MV-4-11 (cell line): ENCODE measurements at regions not wholly inside any gene's neighbourhood (a gene's known extent, or its start where the extent isn't known, plus 50 kb on each side); places are given as distances from the start of the nearest gene placed in this dataset.

Source experiments
- DNase-seq: peaks from one replicate; lab custom pipeline; 2025; lab: John Stamatoyannopoulos, UW

DNA sequence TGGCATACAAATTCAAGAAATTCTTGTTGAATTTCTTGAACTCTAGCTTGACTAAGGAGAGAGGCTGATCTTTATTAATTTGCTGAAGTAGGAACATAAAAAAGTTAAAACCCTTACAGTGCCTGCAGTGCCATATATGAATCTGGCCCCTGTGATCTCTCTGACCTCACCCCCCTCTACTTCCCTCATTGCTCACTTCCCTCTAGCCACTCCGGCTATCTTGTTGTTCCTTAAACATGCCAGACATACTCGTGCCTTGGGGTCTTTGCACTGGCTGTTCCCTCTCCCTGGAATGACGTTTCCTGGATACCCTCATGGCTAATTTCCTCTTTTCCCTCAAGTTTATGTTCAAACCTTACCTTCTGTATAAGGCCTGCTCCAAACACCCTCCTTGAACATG, 246.3 kb upstream of the SIX2 start:
- peak; percentile 56 for DNase-seq

- no peak for DNase-seq
Measured at GRCh38 chr2:45254025-45254424, 244.8 kb upstream of the SIX2 start.

GRCh38 chr2:45253151-45253550, 243.9 kb upstream of the SIX2 start:
- no peak for DNase-seq

DNA sequence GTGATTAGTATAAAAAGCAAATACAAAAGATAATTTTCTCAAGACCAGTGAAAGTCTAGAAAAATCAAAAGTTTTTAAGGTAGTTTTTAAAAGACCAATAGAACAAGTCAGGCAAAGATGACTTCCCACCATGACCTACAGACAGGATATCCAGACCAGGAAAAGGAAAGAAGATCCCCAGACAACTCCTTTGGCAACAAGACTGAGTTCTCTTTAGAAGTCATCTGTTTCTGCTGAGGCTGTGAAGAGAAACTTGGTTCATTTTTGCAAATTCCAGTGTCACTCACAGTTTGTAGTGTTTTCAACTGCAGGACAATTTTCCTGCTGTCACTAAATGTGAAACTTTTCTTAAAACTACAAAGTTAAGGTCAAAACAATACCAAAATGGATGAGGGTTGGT, 240.9 kb upstream of the SIX2 start:
- no peak for DNase-seq

GRCh38 chr2:45248214-45248613, 239.0 kb upstream of the SIX2 start:
- DNase-seq, result no peak

GRCh38 chr2:45244928-45245327, 235.7 kb upstream of the SIX2 start:
- DNase-seq, result no peak

DNA sequence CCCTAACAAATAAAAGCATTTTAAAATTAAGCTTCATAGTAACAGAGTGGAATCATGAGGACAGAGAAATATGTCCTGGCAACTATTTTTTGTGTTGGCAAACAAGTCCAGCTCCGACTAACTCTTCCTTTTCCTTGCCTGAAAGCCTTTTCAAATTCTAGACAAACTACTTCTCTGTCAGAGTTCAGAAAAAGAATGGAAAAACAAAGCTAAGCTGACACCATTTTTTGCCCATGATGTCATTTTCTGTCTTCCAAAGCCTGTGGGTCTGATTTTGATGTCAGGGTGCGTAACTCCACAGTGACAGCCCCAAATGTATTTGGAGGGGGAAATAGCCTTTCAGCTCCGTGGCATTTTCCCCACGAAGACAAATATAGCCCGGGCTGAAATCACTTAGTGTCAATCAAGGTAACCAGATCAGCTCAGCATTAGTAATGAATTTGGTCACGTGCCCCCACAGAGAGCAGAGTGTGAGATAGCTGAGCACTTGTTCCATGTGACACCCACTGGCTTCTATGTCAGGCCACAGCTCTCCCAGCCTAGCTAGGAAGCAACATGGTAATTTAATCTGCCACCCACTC, 233.0 kb upstream of the SIX2 start:
- DNase-seq, result peak; percentile 8

DNA sequence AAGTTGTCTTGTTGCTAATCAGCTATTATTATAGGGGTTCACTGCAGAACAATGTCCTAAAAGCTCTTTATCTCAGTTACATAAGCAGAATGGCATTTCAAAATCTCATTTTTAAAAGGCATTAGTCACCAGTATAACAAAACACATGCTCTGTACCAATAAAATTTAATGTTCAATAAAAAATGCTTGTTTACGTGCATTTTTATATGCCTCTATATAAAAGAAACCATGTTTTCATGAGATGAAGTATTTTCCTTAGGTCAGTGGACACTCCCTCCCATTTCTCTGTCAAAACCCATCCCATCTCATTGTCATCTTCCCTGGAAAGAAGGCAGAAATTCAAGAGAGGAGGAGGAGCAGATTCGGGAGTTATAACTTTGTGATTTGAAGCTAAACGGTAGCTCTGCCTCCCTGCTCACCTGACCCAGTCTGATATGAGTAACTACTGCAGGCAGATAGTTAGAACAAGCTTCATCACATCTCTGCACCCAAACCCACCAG, 231.9 kb upstream of the SIX2 start:
- no peak for DNase-seq

- peak; percentile 85 for DNase-seq
Measured at GRCh38 chr2:45237850-45238542, 228.7 kb upstream of the SIX2 start.

- no peak for DNase-seq
Measured at GRCh38 chr2:45237128-45237527, 227.9 kb upstream of the SIX2 start.

GRCh38 chr2:45236268-45236667, 227.0 kb upstream of the SIX2 start:
- DNase-seq, result no peak

DNA sequence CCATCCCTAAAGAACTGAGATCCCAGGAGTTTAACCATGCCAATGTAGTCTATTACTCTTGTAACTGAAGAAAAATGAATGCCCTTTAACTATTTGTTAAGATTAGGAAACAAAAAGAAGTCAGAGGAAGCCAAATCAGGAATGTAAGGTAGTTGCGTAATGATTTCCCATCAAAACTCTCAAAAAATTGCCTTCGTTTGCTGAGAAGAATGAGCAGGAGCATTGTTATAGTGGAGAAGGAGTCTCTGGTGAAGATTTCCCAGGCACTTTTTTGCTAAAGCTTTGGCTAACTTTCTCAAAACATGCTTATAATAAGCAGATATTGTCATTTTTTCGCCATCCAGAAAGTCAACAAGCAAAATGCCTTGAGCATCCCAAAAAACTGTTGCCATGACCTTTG, 224.0 kb upstream of the SIX2 start:
- DNase-seq, result no peak

- peak; percentile 50 for DNase-seq
Measured at GRCh38 chr2:45232818-45233217, 223.6 kb upstream of the SIX2 start.

DNA sequence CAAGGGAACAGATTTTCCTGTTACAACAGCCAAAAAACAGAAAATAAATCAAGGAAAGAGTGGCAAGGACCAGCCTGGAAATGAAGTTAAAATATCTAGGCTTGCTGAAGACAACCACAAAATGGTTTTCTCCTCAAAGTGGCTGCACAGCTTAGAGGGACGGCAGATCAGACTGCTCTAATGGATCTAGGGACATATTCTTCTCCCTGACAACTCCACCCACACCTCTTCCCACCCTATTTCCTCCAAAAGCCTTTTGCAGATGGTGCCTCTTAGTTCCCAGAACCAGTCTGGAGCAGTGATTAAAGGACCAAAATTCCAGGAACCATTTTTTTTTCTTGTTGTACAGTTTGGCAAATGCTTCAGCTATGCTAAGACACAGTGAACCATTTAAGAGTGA, 220.2 kb upstream of the SIX2 start:
- no peak for DNase-seq

GRCh38 chr2:45227347-45227746, 218.1 kb upstream of the SIX2 start:
- DNase-seq, result no peak

GRCh38 chr2:45224993-45225380, 215.7 kb upstream of the SIX2 start:
- no peak for DNase-seq

DNA sequence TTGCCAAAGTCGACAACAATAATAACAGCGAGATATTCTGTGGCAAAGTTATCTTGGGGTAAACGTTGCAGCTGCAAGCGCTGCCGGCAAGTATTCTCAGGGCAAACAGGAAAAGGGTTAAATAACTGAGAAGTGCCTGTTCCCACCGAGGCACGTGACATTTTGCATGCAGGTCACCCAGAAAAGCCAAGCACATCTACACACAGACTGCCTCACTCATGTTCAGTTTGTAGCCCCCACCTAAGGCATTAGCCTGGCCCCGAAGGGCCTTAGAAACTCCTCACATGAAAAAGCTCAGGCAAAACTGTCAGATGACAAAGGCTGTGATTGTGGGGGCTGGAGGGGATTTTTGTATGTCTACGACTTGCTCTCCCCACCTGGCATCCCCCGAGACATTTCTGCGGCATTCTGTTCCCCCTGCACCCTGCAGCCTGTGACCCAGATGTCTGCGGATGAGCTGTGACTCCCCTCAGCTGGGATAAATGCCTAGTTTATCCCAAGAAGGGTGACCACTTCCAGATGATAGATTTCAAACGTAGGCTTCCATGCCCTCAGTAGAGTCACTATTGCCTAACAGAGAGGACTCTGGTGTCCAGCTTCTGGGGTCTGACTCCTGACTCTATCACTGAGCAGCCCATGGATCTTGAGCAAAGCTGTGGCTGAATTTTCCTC, 215.2 kb upstream of the SIX2 start:
- no peak for DNase-seq

GRCh38 chr2:45223531-45223930, 214.3 kb upstream of the SIX2 start:
- no peak for DNase-seq

- no peak for DNase-seq
Measured at GRCh38 chr2:45220227-45220626, 211.0 kb upstream of the SIX2 start.

DNA sequence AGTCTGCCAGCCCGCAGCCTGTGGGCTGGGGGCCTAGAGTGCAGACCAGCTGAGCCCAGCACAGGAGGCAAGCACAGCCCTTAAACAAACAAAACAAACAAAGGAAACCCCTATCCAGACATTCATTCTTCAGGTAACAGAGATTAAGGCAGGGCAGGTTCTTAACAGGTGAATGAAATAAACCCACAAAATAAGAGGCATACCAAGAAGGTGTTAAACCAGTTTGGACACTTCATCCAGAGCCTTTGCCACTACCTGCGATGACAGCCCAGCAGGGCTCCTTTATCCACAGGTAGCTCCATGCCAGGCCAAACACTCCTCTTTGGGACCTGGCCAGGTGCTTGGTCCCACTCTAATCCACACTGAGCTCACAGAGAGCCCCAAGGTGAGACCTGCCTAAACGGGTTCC, 209.7 kb upstream of the SIX2 start:
- DNase-seq, result no peak

GRCh38 chr2:45218297-45218696, 209.0 kb upstream of the SIX2 start:
- DNase-seq, result no peak

- DNase-seq, result no peak
Measured at GRCh38 chr2:45216118-45216517, 206.9 kb upstream of the SIX2 start.

DNA sequence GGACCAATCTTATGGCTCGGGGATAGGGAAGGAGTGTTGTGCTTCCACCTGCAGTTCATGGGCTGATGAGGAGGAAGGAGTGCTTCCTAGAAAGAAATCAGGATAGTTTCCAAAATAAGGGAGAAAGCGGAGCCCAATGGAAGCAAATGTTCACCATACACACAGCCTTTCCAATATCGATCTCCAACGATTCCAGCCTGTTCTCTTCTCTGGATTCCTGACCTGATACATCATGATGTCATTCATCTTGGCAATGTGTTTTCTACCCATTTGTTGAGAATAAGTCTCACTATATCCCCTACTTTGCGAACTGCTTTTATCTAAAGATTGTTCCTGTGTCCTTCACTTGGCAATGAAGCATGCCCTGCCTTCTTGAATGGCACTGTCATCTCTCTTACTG, 205.3 kb upstream of the SIX2 start:
- DNase-seq, result no peak
